EH (cell line): ENCODE measurements at regions not wholly inside any gene's neighbourhood (a gene's known extent, or its start where the extent isn't known, plus 50 kb on each side); places are given as distances from the start of the nearest gene placed in this dataset.
"Not testable (repeated sequence)": the region's sequence is repeated elsewhere in the genome, so short reads cannot be mapped to it uniquely, and the experiment has no call there.

Experiments used
- DNase-seq: peaks from one replicate; pipeline ENCODE4 v3.0.0-alpha.2; 2015; ENCODE audit warnings: low read depth

- DNase-seq: not testable (repeated sequence)
Observed at GRCh38 chr12:54713876-54714275, 65.7 kb upstream of the DCD start.

GRCh38 chr12:54711669-54712068, 63.5 kb upstream of the DCD start:
- DNase-seq: no peak

DNA sequence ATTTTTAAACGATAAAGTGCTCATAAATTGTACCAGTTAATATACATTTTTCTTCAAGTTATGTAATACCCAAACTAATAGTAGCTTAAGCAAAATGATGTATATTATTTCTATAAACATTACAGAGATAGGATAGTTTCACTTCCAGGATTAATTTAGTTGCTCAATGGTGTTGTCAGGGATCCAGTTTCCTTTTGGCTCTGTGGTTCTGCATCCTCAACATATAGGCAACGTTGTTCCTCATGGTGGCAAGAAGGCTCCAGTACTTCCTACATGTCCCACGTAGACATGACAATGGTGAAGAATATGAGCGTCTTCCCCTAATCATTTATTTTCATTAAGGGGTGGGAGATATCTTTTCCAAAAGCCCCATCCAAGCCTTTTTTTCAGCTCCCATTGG, 60.7 kb upstream of the DCD start:
- no peak for DNase-seq

- no peak for DNase-seq
Observed at GRCh38 chr12:54704202-54704601, 56.0 kb upstream of the DCD start.

DNA sequence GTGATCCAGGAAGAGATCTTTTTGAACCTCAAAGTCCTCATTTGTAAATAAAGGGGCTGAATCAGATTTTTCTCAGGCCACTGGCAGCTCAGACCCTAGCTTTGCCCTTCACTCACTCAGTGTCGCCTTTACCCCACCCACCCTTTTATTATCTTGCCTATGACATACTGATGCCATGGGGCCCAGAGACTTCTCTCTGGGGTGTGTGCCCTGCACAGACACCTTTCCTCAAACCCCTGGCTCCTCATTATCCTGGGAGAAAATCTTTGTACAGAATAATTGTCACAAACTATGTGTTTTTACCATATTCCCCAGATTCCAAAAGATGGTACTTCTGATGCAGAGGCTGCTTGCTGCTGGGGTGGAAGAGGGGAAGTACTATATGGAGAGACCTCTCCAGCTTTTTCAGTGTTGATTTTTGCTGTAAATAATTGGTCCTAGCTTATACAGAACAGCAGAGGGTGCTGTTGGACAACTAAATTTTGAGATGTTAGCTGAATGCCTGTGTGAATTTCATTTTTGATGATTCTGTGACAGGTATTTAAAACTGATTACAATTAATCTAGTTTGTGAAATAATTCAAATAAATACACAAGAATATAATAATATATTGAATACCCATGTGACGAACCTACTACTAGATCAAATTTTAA, 53.9 kb upstream of the DCD start:
- peak; percentile 50 for DNase-seq

DNA sequence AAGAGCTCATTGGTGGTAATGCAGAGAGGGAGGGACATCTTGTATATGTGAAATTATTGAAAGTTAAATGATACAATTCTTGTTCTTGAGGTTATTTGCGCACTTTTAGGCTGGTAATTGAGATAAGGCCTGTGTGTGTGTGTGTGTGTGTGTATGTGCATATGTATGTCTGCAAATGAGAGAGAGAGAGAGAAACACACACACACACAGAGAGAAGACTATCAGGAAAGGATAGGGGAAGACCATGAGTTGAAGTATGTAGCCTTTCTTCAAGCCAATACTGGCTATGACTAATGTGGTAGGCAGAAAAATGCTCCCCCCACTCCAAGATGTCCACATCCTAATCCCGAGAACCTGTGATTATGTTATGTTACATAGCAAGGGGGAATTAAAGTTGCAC, 52.7 kb upstream of the DCD start:
- no peak for DNase-seq

GRCh38 chr12:54700301-54700700, 52.1 kb upstream of the DCD start:
- no peak for DNase-seq
